Renal cortical epithelial cell (primary cell): ENCODE measurements at regions not wholly inside any gene's neighbourhood (a gene's known extent, or its start where the extent isn't known, plus 50 kb on each side); places are given as distances from the start of the nearest gene placed in this dataset.
"Not testable (repeated sequence)": the region's sequence is repeated elsewhere in the genome, so short reads cannot be mapped to it uniquely, and the experiment has no call there.

Experiments
- DNase-seq: peaks from one replicate; pipeline ENCODE4 v3.0.0-alpha.2; 2011; ENCODE audit warnings: low read depth

DNA sequence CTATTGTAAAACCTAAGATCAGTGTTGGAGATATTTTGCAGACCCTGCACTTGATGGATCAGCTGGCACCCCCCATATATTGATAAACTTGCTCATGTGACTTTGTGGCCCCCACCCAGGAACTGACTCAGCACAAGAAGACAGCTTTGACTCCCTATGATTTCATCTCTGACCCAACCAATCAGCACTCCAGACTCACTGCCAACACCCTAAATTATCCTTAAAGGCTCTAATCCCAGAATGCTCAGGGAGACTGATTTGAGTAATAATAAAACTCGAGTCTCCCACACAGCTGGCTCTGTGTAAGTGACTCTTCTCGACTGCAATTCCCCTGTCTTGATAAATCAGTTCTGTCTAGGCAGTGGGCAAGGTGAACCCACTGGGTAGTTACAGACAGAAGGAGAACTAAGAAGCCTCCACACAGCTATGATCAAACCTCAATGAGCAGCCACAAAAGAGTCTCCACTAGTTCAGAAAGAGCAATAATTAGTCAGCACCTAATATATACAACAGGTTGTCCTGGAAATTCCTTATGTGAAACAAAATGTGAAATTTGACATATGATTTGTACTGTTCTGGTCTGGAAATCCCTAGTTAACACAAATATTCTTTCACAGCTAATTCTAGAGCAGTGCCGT lies 52.2 kb downstream of the ACTL7B start:
- no peak for DNase-seq

DNA sequence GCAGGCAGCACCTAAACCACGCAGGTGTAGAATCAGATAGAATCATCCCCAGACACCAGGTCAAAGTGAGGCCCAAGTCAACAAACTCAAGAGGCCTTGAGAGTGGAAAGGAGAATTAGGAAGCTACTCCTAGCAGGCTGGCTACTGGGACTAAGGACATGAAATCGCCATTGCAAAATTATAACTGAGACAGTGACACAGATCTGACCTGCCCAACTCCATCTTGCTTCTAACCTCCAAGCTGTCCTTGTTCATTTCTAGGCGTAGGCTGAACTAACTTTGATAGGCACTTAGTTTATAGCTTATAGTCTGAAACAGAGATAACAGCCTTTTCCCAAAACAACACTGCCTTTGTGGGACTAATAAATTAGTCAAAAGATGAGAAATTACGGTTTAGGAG lies 52.8 kb downstream of the ACTL7B start:
- no peak for DNase-seq

DNA sequence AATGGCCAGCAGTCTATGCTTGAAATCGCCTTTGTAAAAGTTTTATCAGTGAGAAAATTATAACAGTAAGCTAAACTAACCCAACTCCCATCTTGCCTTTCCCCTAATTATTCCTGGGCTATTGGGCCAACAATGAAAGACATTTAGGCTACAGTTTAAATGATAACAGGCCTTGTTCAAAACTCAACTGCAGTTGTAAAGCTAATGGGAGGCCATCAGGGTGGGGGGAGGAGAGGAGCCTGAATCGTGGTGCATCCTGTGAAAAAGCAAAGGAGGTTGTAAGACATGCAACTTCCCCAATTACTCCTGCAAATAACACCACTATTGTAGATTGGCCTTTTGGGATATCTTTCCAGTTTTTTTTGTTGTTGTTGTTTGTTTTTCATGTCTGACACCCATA lies 53.8 kb downstream of the ACTL7B start:
- no peak for DNase-seq

DNA sequence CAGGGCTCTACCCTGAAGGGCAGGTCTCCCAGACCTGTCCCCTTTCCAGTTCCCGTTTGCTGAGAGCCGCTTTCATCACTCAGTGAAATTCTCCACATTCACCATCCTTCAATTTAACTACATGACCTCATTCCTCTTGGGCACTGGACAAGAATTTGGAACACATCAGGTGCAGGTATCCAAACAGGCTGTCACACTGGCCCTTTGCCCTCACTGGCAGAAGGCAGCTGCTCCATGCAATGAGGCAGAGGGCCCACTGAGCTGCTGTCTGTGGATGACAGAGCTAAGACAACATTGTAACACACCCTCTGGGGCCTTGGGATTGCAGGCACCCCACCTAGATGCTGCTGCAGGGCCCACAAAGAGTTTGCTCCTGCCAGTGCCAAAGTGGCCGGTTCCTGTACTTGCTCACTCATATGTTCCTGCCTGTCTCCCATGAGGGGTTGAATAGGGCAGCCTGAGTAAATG lies 55.1 kb downstream of the ACTL7B start:
- no peak for DNase-seq

DNA sequence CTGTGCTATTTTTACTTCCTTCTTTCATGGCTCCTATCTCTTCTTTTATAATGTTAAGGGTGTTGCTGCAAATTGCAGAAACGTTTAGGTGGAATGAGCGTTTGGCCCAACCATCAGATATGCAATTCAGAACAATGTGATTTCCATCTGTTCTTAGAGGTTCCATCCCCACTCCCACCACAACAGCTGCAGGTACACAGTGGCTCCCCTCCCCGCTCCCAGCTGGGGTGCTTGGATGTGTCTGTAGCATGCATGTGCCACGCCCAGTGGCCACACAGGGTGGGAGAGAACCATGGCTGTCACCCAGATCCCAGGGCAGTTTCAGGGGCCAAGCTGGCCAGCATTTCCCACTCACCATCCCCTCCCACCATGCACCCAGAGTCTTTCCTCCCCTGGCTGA lies 62.2 kb downstream of the ACTL7B start:
- DNase-seq = no peak

DNA sequence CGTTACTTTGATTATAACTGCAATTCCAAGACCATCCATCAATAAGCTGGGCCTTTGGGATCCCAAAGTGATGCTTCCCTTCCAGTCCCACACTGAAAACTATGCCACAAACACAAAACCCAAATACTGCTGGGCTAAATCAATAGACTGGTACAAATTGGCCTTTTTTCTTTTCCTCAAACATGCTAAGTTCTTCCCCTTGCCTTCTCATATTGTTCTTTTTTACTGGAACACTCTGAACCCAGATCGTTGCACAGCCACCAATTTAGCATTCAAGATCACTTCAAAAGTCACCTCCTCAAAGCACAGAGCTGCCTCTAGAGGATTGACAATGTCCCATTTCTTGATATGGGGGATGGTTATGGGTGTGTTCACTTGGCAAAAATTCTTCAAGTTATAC lies 66.0 kb downstream of the ACTL7B start:
- no peak for DNase-seq

DNA sequence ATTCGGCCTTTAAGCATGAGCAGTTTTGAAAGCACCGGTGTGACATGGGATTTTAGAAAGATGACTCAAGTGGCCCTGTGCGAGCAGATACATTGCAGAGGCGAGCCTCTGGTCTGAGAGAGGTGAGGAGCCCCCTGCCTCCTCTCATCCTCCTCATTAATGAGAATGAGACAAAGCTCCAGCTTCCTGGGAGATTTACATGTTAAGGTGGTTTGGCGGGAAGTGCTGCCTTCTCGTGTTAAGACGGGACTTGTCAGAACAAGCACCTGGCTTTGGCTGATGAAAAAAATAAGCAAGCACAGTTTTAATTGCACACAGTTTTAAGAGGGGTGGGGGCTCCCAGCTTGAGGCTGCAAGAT lies 68.1 kb downstream of the ACTL7B start:
- no peak for DNase-seq

DNA sequence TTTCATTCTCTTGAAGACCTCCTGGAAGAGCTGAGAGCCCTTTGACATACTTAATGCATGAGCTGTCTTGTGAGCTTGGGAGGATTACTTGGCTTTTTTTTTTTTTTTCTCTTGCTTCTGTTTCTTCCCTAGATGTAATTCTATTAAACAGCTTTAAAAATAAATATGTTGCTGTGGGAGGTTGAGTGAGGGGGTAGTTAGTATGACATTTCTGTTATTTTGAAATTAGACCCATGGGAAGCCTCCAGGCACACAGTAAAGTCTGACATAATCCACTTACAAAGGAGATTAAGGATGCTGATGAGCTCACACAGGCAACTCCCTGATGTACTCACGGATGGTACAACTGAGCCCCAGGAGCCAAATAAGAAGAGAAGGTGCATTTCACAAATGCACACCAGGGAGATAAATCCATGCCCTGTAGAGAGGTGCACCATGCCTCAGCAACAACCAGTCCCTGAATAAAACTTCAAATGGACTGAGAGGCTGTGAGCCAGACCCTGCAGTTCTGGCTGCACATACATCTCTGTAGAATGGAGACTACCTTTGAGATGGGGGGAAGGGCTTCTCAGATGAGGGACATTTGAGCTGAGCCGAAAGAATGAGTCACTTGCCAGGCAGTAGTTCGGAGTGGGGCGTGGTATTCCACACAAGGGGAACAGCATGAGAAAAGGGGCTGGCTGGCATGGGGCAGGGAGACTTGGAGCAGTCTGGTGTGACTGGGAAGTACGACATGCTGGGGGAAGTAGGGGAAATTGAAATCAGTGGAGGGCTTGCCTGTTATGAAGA lies 68.7 kb downstream of the ACTL7B start:
- peak; percentile 70 for DNase-seq

DNA sequence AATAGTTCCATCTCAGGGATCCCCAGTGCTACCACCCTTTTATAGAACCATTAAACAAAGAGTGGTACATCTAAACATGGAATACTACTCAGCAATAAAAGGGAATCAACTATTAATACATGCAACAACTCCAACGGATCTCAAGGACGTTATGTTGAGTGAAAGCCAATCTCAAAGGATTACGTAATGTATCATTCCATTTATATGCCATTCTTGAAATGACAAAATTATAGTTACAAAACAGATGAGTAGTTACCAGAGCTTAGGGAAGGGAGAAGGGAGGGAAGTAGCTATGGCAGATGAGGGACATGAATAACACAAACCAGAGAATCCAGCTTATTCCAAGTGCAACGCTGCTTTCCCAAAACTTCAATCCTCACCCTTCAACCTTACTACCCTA lies 69.5 kb downstream of the ACTL7B start:
- no peak for DNase-seq

DNA sequence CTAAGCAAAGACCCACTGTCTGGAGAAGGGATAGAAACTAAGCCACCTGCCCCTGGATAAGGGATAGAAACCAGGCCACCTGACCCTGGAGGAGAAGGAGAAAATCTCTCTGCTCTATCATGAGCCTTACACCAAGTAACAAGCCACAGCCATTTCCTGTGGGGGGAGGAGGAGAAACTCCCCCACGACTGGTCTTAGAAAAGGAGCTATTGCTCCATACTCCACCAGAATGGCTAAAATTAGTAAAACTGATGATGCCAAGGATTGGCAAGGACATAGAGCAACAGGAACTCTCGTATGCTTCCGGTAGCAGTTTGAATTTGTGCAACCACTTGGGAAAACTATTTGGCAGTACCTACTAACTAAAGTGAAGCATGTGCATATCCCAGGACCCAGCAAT lies 70.8 kb downstream of the ACTL7B start:
- peak; percentile 39 for DNase-seq

DNA sequence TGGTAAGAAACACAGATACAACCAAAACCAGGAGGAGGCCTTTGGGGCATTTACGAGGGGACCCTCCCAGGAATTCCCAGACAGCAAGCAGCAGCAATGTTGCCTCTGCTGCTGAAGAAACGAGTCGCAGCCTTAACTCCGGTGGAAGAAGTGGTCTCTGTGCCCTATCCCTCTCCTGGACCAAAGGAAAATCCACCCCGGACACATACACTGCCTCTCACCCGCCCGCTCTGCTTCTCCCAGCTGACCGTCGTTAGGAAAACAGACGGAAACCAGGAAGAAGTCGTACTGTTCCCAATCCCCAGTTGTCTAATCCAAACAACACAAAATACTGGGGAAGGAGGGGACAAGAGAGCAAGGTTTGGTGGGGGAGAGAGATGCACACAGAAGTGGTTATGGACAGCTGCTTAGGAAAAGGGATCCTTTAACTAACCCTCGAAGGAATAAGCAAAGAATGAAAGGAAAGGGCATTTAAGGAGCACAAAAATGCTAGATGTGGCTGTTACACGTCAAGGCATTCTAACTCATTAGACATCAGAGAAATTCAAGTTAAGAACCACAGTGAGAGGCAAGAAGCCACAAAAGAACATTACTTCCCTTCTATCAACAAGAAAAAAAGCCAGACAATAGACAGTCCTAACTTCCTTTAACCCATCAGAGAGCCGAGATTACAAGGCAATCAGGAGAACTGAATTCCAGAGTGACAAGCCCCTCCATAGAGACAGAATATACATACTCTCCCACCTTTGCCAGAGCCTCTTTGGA lies 71.9 kb downstream of the ACTL7B start:
- peak; percentile 51 for DNase-seq

DNA sequence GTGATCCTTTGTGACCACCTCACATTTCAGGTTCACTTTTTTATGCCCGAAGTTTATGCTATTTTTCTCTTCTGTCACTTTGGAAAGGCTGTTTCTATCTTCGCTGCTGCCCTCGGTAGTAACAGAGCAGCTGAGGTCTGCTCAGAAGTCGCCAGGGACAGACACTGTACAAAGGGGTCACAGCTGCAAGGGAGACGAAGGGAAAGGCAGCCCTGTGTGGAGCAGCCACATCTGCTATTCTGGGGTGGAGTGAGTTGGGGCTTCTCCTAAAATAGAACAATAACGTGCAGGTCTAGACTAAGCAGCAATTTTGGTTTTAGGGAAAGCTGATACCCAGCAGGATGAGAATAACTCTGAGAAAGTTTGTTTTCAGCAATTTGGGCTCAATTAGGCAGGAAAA lies 72.5 kb downstream of the ACTL7B start:
- DNase-seq = no peak

DNA sequence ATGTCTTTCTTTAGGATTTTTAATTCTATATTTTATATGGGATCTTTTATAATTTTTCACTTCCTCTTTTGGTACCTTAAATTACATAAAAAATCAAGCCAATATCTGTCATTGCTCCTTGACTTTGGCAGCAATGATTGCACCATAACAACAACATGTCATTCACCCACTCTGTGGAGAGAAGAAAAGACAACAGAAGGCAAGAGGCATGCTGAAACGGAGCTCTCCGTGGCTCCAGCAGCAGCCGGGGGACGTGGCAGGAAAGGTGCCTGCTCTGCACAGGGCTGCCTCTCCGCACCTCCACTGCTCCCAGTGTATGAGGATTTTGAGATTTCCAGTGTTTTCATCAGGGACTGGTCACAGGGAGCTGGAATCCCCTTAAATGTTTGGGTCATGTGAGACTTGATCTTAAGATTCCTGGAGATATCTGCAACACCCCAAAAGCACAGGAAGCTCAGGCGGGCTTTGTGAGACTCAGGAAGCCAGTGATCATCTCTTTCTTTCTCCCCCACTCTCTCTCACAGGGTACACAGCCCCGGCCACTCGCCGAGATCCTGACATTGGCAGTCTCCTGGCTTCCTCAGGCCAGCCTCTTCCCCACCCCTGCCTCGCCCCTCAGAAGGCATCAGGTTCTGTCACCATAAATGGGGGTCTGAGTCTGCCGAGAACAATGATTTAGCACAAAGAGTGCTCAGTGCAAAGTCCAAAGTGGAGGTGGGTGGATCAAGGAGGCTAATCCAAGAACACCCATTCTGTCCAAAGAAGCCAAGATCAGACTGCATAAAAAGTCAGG lies 74.6 kb downstream of the ACTL7B start:
- no peak for DNase-seq

DNA sequence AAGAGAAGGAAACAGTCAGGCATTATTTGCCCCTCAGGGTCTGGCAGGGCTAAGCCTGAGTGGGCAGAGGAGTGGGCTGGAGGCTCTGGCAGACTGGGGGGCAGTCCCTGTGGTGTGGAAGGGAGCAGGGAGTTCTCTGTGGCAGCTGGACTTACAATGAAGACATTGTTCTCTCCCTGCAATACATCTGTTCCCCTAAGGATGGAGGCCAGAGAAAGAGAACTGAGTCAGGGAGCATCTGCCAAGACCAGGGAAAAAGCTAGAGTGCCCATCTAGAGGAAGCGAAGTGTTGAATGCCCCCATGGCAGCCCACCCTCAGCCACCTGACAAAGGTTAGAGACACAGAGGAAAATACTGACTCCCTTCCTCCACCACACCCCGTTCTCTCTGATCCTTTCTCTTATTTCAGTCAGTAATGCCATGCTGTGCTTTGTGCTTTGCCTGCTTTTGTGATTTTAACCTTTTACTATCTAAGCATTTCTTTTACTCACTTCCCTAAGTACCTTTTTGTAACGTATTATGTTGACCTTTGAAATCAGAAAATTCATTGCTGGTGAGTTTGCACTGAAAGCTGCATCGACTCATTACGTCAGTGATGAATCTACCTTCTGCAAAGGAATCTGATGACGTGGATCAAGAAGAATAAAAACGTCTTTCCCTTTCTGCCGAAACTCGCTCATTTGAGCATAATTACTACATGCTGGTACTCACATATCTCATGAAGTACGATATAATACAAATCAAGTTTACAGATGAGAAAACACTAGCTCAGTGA lies 76.0 kb downstream of the ACTL7B start:
- DNase-seq = no peak

DNA sequence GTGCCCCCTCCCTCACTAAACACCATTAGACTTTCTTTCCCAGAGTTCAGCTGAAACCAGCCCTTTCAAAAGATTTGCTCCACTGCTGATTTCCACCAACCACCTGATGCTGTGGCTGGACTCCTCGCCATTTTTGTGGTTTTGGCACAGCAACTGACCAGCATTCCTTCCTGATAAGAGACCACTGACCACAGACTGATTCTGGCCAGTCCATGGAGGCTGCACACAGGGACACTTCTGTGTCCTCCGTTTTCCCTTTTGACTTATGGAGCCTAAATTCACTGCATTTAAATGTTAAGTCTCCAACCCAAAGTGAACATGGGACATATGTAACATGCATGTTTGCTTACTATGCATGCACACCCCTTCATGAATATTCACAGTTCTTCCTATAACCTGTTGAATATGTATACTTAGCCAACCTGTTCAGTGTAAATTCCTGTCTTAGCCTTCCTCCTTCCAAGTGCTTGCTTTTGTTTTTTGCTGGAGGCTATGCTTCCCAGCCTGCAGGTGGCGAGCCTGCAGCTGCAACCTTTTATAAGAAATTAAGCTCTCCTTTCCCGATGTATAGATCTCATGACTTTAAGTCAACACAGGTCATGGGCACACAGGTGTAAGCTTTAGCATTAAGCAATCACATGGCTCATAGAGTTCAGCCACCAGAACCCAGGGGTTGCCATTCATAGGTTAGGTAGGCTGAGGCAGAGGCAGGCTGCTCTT lies 78.7 kb downstream of the ACTL7B start:
- DNase-seq = peak; percentile 60

DNA sequence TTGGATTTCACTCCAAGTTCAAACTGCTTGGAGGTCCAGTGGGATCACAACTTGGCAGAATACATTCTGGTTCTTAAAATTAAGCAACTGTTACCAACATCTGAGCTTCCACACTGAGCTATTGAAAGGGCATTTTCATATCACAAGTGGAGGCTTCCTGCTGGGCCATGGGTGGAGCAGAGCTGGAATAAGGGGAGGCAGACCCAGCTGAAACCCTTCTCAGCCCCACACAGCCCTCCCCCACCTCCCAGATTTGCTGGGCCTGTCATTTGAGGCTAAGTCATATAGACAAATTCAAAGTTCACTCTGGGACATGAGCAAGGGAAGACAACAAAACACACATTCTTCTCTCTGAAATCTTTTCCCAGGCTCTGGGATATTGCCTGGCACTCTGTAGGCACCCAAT lies 79.9 kb downstream of the ACTL7B start:
- no peak for DNase-seq

DNA sequence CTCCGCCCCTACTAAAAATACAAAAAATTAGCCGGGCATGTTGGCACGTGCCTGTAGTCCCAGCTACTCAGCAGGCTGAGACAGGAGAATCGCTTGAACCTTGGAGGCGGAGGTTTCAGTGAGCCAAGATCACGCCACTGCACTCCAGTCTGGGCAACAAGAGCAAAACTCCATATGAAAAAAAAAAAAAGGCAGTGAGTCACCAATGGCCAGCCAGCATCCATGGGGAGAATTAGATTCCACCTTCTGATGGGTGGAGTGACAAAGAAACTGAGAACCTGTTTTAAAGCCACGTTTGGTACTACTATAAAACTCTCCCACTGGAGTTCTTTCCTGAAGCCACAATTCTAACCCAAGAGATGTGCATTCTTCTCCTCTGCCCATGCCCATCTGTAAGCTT lies 81.7 kb downstream of the ACTL7B start:
- DNase-seq = not testable (repeated sequence)

DNA sequence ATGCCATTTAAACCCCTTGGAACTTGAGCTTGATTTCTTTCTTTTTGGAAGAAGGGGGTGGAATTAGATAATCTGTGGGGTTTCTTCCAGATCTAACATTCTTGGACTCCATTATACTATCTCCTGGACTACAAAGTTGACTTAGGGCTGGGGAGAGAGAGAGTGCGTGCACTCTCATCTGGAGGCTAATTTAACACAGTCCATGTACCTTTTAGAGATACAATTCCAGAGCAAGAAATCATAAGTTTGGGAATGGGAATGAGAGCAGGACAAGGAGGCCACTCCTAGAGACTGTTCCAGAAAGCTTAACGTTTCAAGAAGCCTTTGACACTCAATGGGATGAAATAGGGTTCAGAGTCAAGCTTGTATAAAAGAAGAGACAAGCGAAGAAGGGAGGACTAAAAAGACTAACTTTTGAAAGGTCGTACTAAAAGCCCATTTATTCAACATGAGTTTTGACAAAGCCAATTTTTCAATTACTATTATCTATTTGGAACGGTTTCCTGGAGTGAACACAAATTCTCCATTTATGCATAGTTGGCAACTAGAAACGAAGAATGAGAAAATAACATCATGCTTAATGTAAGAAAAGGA lies 83.4 kb downstream of the ACTL7B start:
- no peak for DNase-seq

DNA sequence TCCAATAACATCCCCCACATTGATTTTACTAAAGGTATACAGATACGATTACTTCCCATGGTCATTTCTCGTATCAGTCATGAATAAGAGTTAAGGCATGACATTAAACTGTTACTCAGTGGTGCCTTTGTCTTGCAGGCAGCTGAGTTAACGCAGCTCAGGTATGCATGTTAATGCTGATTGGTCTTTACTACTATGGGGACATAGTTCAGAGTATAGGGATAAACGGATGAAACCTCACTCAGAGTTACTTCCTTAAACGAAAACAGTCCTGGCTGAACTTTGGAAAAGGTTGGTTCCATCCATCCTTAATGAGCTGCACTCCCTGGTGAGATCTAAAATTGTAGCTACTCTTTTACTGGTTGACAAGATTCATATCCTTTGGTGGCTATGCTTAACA lies 87.0 kb downstream of the ACTL7B start:
- no peak for DNase-seq

DNA sequence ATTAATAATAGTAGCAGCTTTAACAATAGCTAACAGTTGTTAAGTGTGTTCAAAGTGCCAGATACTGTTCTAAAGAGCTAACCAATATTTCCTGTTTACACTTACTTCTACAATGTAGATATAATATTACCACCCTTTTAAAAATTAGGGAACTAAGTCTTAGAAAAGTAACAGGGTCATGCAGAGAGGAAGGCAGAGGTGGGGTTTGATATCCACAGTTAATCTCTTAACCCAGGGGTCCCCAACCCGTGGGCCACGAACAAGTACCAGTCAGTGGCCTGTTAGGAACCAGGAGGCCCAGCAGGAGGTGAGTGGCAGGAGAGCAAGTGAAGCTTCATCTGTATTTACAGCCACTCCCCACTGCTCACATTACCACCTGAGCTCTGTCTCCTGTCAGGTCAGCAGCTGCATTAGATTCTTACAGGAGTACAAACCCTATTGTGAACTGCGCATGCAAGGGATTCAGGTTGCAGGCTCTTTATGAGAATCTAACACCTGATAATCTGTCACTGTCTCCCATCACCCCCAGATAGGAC lies 89.1 kb downstream of the ACTL7B start:
- no peak for DNase-seq
